ENCODE measurements at regions not wholly inside any gene's neighbourhood (a gene's known extent, or its start where the extent isn't known, plus 50 kb on each side); places are given as distances from the start of the nearest gene placed in this dataset.
"Not testable (repeated sequence)": the region's sequence is repeated elsewhere in the genome, so short reads cannot be mapped to it uniquely, and the experiment has no call there.

DNA sequence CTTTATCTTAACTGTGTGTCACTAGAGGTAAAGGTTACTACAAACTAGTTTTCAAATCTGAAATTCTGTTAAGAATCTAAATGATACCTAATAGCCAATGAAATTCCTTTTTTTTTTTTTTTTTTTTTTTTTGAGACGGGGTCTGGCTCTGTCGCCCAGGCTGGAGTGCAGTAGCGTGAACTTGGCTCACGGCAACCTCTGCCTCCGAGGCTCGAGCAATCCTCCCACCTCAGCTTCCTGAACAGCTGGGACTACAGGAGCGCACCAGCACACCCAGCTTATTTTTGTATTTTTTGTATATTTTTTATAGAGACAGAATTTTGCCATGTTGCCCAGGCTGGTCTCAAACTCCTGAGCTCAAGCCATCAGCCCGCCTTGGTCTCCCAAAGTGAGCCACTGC, 160.3 kb upstream of the NEBL start:
- no peak for DNase-seq (ENCODE audit: low spot score)

DNA sequence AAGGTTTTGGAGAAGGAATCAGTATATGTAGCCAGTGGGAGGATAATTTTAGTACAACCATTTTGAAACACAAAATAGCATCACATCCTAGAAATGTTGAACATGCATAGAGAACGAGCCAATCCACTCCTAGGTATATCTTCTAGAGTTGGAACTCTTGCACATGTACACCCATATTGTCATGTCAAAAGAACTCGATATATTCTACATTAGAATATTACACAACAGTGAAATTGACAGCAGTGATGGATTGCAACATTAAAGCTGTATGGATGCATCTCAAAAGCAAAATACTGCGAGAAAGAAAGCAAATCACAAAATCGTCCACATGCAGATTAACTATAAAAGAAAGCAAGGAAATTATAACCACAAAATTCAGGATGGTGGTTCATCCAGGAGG, 159.3 kb upstream of the NEBL start:
- no peak for DNase-seq (ENCODE audit: low spot score)

DNA sequence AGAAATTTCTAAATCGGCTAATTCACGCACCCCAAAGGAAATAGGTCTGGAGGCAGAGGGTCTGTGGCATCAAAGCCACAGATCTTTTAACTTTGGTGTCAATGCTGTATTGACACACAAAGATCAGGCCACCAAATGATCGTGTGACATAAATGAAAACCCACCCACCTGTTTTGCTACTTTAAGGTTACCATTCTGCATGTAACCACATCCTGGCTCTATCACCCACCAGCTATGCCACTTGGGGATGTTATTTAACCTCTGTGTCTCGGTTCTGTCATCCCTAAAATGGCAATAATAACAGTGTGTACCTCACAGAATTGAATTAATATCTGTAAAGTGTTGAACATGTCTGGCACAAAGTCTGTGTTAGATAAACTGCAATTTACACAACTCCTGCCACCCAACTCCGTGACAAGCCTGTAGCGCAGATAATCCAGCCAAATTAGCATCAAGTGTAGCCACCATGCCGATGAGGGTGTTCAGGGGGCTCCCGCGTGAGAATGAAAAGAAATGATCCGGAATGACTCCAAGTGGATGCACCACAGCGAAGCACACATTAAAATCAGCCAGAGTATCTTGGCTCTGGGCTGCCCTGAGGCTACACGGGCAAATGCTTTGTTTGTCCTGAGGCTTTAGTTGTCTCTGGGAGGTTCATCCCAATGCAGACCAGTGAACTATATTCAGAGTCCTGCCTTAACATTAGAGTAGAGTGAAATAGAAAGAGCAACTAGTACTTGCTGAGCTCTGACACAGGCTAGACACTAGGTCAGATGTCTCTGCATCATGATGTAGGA, 158.4 kb upstream of the NEBL start:
- DNase-seq (ENCODE audit: low spot score), result no peak

DNA sequence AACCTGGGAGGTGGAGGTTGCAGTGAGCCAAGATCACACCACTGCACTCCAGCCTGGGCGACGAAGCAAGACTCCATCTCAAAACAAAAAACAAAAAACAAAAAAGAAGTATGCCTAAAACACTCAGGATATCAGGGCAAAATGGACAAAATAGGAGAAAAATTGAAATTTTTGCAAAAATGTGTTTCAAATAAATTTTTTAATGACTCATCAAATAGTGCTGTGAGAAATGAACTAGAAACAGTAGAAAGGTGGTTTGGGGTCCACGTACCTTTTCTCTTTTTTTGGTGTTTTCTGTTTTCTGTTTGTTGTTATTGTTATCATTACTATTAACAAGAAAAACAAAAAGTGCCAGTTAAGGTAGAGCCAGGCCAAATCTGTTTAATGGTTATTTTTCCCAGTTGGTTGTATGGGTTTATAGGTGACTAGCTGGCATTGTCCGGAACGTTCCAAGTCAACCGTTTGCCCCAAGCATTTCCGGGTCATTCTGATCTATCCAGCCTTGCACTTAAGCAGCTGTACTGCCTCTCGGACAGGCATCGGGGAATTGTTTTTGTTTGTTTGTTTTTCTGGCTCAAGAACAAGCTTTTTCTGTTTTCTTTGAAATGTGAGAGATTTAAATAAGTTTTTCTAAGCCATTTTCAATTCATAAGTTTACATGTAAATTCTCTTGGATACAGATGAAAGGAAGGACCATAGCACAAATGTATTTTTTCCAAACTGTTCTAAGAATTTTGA, 157.0 kb upstream of the NEBL start:
- DNase-seq (ENCODE audit: low spot score), result no peak

DNA sequence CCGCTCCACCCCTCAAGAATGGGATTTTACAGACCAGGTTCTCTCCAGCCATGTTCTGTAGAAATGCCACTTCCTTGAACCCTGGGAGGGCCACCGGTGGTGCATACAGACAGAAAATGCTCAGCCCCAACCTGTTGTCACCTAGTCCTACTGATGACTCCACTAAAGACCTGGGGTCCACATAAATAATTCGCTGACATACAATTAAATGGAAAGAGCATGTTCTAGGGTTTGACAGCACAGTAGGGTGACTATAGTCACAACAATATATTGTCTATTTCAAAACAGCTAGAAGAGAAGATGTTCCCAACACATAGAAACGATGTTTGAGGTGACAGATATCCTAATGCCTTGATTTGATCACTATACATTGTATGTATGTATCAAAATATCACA, 155.6 kb upstream of the NEBL start:
- DNase-seq (ENCODE audit: low spot score), result no peak

DNA sequence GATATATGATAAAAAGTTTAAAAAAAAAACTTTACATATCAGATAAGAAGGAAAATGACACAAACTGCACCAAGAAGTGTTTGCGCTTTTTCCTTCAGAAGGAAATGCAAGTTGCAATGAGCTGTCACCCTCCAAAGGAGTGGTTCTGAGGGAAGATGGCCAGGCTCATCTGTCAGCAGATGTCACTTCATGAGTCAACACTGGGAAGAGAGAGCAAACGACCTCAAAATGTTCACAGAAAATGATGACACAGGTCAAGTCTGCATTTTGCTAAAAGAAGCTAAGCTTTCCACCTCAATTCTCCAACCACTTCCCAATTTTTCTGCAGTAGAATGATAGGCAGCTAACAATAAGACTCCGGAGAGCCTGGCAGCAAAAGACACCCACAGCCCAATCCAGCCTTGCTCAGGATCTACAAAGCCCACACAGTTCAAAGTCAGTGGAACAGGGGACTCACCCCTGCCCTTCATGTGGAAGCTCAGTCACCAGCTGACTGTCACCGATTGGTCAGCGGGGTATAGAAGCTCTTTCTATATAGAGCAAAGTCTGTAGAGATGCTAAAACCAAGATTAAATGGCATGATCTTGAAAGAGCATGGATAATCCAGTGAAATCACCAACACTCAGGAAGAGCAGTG, 155.1 kb upstream of the NEBL start:
- DNase-seq (ENCODE audit: low spot score), result no peak

DNA sequence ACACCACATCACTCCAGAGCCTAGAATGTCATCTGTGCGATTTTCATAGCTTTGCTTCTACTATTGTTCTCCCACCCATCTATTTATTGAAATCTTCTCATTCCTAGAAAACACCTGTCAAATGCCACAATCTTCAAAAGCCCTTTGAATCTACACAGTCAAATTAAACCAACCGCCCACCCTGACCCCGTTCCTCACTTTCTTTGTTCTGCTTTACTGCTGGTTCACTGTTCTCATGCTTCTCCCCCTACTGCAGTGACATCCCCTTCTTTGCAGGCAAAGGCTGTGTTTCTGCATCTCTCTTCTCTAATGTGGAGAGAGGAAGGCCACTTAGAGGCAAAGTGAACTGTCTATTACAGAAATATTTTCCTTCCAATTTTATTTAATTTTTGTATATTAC, 152.4 kb upstream of the NEBL start:
- DNase-seq (ENCODE audit: low spot score), result no peak

DNA sequence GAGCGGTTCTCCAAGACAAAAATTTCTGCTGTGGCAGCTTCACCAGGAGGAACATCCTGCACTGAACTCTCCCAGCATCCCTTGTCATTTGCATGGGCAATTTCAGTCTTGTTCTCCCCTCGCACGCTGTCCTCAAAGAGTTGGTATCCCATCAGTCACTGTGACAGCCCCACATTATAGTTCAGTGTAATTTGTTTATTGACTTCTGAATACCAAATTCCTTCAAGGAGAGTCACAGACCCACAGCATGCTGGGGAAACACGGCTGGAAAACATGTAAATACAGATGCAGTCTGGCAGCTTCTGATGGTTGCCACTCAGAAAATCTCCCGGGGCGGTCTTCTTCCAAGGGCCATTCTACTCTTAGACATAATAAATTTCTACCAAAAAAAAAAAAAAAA, 151.0 kb upstream of the NEBL start:
- no peak for DNase-seq (ENCODE audit: low spot score)

DNA sequence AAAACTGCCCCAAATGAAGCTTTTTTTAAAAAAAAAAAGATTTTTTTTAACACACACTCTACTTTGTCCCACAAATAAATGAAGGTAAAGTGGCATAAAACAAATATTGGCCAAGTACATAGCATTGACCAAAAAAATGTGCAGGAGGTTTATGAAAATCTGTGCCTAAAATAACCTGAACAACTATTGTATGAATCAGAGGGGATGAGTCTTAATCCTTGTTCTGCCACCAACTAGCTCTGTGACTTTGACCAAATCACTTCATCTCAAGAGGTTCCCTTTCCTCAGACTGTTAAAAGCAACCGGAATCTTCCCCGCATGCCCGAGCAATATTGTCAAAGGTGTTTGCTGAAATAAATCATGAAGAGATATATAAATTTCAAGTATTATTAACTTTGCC, 150.4 kb upstream of the NEBL start:
- no peak for DNase-seq (ENCODE audit: low spot score)

DNA sequence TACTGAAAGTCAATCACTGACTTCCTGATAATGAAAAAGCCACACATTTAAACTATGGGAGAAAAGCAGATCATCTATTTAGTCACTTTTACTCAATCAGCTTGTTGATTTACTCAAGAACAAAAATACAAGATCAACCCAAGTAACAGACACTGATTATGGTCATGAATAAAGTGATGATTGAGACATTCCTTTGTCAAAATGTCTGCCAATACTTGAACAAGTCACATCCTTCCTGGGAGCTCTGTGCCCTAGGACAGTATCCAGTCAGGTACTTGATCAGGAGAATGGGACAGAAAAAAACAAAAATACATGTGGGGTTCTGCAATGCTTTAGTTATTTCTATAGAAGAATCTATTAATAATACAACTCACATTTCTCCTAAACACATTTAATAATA, 150.0 kb upstream of the NEBL start:
- DNase-seq (ENCODE audit: low spot score), result no peak

DNA sequence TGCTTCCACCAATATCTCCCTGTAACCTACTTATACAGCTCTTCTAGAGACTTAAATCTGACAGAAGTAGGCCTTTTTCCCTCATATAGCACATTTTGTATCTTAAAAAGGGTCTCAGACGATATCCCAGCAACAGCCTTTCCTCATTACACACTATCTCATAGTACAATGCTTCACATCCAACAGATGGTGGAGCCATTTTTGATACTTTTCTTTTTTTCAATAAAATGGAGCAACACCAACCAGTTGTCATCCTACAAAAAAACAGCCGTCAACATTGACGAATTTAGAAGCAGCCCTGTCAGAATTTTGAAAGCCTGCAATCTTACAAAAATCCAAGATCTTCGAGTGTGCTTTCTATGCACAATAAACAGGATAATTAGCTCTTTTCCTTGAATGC, 145.9 kb upstream of the NEBL start:
- no peak for DNase-seq (ENCODE audit: low spot score)

DNA sequence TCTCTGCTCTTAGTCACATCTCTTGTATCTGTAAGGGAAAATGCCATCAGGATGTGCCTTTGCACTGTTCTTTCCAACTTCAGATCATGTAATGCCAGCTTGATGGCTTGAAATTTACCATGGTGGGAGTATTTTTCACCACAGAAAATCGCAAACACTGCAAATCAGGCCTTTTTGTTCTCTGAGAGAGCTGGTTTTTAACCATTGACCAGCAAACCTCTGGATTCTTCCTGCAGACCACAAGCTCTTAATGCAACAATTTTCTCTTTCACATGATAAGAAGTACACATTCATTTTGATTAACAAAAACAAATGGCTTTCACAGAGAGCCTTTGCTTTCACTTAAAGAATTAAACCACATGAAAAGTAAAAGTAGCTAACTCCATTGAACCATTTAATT, 145.4 kb upstream of the NEBL start:
- DNase-seq (ENCODE audit: low spot score), result no peak

DNA sequence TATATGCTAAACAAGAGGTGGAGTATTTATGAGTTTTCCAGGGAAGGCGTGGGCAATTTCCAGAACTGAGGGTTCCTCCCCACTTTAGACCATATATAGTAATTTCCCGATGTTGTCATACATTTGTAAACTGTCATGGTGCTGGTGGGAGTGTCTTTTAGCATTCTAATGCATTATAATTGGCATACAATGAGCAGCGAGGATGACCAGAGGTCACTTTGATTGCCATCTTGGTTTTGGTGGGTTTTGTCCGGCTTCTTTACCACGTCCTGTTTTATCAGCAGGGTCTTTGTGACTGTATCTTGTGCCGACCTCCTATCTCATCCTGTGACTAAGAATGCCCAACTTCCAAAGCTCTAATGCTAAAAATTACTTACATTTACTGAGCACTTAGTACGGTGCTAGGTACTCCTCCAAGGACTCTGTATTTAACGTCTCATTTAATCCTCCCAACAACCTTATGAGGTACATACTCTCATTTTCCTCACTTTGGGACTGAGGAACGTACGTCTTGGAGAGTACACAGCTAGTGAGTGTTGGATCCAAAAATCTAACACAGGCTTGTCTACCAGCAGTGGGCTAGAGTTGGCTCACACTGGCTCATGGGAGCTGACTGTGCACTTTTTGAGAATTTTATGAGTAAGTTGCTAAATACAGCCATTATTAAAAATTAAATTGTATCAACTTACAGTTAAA, 144.8 kb upstream of the NEBL start:
- DNase-seq (ENCODE audit: low spot score), result no peak

DNA sequence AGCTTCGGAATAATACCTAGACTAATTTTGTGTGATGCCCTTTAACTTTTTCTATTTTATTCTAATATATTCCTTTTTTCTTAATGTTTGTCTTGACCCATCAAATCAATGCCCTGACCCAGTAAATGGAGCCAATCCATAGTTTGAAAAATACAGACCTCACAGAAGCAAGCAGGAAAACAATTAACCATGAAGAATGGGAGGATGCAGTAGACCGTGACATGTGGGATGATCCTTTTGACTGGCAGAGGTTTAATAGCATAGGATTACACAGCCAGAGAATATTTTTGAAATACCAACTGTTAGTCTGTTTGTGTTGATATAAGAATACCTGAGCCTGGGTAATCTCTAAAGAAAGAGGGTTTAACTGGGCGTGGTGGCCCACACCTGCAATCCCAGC, 142.6 kb upstream of the NEBL start:
- DNase-seq (ENCODE audit: low spot score), result no peak

DNA sequence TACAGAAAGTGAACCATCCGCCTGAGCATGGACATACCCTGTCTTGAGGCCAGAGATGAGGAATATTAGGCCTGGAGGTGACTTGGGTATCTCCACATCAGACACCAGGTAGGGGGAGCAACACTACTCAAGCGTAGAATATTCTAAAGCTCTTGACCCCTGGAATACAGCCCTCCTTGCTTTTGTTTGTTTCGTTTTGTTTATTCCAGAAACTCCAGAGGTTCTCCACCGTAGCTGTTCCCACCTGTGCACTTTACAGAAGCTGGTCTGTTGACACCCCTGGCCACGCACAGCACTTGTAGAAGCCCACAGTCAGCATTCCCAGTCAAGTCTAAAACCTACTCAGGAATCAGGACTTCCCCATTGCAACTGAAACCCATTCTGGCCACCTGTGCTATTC, 139.6 kb upstream of the NEBL start:
- DNase-seq (ENCODE audit: low spot score), result no peak

DNA sequence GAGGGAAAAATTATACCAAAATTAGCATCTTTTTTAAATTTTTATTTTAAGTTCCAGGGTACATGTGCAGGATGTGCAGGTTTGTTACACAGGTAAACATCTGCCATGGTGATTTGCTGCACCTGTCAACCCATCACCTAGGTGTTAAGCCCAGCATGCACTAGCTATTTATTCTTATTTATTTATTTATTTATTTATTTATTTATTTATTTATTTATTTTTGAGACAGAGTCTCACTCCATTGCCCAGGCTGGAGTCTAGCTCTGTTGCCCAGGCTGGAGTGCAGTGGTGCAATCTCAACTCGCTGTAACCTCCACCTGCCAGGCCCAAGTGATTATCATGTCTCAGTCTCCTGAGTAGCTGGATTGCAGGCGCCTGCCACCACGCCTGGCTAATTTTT, 137.7 kb upstream of the NEBL start:
- DNase-seq (ENCODE audit: low spot score), result not testable (repeated sequence)

DNA sequence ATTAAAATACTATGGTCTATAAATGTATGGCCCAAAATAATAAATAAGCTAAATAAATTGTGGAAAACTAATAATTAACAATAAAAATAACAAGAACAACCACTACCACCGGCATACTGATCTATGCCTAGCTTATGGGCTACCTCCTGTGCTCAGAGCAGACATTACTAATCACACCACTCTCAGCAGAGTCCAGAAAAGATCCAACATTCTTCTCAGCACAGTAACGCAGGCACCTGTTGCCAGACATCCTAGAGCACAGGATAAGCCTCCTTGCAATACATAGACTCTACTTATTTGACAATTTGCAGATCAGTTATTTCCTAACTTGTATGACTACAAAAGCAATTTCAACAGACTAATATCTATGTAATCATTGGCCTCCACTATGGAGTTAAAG, 137.1 kb upstream of the NEBL start:
- DNase-seq (ENCODE audit: low spot score), result no peak

DNA sequence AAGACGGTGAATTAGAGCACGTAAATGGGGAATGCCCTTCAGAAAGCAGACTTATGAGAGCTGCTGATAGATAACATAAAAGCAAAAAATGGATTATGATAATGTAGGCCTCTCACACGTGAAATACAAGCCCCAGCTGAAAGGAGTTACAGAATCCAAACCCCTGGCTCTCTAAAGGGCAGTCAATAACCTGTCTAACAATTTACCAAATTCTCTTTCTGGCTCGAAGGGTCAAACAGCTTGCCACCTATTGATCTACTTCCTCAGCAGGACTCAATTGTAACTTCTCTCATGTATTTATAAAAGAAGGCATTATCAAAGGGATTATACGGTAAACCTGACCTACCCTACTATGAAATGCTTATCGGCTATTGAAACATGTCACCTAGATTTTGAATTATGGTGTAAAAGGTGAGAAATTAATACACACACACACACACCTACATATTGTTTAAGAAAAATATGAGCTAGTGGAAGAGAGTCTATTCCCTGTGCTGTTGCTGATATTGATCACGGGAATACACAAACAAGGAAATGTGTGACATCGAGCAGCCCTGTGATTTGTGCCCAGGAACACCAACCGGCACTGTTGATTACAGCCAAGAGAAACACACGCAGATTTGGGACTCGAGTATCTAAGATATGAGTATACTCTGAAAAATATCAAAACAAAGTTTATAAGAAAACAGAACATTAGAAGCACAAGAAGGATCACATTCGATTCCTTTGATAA, 135.6 kb upstream of the NEBL start:
- DNase-seq (ENCODE audit: low spot score), result no peak

DNA sequence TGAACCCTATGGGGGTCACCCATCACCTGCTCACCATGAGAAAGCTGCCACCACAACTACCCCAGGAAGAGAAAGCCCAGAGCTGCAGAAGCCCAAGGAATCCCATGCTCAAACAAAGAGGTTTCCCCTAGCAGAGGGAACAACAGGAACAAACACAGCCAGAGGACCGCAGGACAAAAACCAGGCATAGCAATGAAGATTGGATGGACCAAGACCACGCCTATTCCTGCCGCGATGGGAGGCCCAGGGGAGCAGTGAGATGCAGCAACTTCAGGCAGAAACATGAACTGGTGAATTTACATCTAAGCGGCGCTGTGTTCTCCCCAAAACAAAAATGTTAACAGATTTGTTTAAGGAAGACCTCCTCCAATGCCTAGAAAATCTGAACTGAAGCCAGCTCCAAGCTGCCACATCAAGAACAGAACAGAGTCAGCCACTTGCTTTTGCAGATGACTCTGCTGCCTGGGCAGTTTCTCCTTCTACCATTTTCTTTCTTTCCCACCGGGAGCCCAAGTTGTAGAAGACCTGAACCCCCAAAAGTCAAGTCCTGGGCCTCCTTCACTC, 134.2 kb upstream of the NEBL start:
- DNase-seq (ENCODE audit: low spot score), result no peak

DNA sequence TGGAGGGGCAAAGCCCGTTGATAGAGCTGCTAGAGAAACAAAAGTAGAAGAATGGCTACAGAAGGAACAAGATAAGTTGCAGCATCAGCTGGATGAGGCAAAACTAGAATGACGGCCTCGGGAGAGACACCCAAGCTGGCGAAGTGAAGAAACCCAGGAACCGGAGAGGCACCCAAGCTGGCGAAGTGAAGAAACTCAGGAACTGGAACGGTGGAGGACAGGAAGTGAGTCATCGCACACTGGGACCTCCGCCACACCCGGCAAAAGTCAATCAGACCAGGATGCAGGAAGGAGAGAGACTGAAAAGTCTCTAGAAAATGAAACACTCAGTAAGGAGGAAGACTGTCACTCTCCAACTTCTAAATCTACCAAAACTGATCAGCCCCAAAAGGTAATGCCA, 133.0 kb upstream of the NEBL start:
- no peak for DNase-seq (ENCODE audit: low spot score)

DNA sequence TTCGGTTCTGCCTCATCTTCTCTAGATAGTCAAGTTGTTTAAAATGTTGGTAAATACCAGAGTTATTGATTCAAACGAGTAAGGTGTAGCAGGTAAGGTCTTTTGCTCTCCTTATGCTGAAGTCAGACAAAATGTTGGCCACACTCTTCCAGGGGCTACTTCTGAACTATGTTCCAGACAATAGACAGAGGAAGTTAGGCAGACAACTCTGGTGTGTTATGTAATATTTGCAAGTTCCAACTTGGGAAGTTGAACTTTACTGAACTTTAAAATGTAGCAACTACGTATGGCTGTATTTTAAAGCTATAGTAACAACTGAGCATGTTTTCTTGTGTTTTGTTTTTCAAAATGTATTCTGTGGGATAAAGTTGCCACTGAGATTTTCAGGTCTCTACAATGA, 125.7 kb upstream of the NEBL start:
- no peak for DNase-seq (ENCODE audit: low spot score)

All from RKO (cell line).